ENCODE measurements at regions not wholly inside any gene's neighbourhood (a gene's known extent, or its start where the extent isn't known, plus 50 kb on each side); places are given as distances from the start of the nearest gene placed in this dataset.

DNA sequence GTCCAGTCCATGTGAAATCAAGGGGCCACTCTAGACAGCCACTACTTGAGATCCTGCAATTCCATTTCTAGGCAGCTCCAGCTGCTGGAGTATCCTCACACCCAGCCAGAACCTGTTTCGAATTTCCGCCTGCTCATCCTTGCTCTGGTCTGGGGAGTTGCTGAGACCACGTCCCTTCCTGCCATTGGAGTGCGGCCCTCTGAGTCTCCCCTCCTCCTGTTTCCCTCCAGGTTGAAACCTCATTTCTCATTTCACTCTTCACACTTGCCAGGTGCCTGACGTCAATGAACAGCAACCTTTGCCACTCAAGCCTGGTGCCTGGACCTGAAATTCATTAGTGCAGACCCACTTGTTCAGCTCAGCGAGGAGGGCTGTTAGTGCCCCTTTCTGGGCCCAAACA is 307.5 kb upstream of the SHH start:
- no peak for DNase-seq

DNA sequence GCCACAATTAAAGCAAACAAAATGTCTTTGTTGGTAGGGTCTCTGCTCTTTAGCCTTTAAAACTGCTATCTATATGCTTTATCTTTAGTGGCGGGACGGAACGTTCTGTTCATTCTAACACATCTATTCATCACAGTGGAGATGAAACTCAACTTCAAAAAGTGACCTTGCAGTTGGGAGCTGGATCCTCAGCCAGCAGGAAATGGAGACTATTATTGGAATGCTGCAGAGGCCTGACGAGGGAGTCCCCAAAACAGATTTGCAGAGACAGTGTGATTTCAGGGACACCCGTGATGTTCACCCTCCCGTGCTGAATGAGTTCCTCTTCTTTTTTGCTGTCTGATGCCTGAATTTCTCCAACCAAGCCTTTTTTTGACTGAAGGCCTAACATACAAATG is 306.0 kb upstream of the SHH start:
- no peak for DNase-seq

DNA sequence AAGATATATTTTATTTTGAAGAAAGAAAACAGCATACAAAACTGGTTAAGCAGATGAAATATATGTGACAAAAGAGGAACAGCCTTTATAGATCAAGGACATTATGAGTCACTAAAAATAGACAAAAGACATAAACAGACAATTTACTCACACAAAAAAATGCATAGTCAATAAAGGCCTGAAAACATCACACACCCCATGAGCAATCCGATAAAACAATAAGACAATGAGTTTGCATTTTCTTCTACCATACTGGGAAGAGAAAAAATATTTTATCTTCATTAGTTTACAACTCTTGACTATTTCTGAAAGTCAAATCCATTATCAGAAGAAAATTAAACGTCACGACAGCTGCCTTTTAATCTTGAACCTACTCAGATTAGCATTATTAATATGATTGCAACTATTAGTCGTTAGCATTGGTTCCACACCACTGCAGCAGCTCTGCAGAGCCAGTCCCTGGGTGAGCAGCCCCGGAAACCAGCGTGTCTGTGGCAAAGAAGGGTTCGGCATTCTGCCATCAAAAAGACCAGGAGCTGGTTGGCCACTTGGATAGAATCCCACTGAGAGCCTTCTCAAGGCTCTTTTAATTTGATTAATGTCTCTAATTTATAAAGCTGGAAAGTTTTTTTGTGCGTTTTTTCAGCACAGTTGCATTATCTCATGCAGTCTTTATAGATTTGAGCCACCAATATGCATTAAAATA is 305.4 kb upstream of the SHH start:
- no peak for DNase-seq

DNA sequence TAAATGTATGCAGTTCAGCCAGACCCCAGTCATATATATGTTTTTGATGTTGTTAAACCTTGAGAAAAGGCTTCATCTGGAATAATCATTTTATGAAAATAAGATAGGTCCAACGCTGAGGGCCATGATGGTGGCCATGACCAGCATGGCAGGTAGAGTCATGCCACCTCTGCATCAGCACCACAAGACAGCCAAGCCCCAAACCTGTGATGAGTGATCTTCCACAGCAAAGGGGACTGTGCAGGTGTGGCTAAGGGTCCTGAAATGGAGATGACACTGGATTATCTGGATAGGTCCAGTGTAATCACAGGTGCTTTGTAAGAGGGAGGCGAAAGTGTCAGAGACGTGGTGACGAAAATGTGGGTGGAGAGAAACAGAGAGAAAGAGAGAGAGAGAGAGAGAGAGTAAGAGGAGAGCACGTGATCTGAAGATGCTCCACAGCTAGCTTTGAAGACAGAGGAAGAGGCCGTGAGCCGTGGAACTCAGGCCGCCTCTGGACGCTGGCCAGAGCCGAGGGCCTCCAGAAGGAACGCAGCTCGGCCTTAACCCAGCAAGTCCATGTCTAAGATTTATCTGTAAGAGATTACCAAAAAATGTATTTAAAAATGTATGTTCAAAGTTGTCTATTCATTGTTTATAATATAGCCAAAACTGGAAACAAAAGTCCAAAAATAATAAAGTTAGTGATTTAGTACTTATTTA is 304.4 kb upstream of the SHH start:
- DNase-seq = no peak

DNA sequence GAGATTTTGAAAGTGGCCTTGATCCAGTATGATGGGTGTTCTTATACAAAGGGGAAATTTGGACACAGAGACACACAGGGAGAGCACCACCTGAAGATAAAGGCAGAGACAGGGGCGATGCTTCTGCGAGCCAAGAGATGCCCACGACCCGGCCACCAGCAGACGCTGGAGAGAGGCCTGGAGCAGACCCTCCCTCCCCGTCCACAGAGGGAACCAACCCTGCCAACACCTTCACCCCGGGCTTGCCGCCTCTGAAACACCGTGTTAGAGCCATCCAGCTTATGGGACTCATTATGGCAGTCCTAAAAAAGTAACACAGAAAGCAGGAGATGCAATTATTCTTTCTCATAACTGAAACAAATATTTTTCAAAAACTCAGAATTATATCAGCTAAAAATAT is 303.3 kb upstream of the SHH start:
- no peak for DNase-seq

DNA sequence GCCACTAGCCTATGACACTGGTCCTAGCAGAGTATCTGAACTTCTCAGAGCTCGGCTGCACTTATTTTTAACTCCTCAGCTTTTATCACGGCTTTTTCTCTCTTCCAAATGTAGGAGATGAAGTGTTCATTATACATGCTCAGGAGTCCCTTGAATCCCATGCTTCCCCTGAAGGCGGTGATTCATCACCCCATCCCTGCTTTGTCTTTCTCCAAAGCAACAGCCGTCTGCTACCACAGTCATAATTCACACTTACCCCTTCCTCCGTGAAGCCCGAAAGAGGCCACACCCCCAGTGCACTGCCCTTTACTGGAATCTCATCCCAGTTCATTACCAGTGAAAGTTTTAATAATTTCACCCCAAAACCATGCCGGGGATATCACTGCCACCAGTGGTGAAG is 301.5 kb upstream of the SHH start:
- no peak for DNase-seq

DNA sequence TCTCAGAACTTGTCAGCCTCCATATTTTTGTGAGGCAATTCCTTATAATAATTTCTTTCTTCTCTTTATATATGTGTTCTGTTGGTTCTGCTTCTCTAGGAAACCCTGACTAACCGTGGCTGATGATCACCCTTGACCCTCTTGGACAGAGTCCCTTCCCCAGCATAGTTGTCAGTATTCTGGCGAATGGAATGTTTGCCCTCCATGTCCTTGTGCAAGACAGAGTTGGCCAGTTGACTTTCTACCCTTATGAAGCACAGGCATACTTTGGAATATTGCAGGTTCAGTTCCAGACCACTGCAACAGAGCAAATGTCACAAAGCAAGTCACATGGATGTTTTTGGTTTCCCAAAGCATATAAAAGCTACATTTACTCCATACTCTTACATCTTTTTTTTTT is 297.7 kb upstream of the SHH start:
- DNase-seq = no peak

DNA sequence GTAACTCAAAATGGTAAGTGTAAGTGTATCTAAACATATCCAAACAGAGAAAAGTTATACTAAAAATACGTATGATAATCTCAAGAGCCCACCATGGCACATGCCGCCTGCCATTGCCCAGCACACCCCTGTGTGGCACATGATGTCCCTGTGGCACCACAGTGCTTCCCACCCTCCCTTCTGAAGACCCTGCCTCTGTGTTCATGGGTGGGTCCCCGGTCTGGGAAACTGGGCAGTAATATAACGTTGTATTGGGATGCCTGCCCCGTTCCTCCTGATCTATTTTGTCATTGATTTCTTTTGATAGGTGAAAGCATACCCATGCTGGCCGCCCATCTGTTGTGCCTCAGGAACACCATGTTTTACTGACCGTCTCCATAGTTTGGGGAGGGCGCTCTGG is 296.8 kb upstream of the SHH start:
- DNase-seq = no peak

DNA sequence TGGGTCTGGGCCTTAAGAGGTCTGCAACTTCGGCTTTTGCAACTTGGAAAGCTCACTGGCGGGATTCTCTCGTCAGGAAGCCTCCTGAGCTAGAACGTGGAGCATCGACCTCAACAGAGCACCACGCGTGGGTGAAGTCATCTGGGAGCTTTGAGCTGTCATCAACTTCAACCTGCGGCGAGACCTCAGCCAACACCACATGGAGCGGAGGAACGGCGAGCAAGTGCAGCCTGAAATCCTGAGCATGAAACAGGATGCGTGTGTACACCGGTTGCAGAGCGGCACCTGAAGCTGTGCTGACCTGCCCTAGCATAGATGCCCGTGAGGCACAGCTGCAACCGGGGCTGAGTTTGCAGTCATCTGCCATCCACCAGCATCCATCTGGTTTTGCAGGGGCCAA is 295.7 kb upstream of the SHH start:
- DNase-seq = no peak

DNA sequence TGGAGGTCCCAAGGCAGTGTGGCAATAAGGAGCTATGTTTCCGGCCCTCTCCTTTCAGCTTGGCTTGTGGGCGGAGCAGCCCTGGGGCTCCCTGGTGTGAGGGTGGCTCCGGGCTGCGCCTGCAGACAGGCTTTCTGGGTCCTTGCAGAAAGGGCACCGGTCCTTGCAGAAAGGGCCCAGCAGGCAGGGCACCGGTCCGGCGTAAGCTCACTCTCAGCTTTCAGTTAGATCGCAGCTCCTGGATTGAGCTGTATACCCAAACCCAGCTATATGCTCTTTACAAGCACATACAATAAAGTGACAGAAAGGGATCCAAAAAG is 293.8 kb upstream of the SHH start:
- DNase-seq = no peak

DNA sequence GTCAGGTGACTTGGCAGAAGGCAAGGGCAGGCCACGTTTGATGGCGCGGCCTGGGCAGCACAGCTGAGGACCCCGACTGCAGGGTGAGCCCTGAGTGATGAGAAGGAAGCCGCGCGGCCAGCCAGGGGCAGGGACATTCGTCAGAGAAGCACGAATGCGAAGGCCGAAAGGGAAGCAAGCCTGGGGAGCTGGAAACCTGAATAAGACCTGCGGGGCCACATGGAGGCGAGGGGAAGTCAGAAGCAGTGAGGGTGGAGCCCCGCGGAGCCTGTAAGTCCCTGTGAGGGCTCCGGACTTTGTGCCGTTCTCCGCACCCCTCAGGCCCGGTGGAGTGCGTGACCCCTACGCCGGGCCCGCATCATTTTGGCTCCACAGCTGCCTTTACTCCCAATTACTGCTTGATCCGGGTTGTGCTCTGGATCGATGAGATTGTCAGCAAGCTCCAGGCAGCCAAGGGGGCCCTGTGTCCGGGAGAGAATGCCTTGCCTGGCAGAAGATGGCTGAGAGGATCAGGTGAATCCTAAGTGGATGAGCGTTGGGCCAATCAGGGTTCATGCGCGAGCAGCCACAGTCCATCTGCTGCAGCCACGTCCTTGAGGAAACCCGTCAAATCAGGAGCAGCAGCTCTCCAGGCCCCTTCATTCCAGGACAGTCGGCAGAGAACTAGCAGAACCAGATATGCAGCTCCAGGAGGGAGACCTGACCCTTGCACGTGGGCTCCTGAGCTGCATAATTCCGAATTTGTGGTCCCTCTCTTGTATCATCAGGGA is 293.3 kb upstream of the SHH start:
- DNase-seq = no peak

DNA sequence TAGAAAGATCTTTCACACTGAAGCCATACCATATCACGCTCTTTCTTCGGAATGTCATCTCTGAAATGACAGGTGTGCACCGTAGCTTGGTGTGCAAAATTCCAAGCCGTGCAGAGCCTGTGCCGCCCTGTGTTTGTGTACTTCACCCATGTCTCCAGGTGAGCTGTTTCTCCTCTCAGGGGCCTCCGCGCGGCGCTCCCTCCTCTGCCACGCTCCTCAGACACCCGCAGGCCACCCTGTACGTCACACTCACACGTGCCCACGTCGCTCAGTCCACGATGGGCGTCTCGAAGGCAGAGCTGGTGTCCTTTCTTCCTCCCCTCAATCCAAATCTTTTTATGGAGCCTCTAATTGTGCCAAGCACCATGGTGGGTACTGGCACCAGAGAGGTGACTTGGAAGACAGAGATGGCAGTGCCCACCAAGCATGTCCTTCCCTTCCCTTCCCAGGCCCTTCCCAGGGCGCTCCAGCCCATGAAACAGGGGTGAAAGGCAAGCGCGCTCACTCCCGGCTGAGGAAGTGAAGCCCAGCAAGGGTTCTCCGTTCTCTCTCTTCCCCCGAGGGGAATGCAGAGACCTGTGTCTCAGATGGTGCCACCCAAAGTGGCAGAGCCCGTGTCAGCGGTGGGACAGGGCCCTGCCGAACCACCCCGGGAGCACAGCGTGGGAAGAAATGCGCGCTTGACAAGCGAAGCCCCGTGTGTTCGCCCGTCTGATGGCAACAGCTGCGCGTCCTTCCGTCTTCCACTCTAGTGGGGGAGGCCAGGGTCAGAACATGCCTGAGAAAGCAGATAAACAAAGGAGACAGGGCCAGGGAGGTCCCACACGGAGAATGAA is 292.5 kb upstream of the SHH start:
- no peak for DNase-seq

DNA sequence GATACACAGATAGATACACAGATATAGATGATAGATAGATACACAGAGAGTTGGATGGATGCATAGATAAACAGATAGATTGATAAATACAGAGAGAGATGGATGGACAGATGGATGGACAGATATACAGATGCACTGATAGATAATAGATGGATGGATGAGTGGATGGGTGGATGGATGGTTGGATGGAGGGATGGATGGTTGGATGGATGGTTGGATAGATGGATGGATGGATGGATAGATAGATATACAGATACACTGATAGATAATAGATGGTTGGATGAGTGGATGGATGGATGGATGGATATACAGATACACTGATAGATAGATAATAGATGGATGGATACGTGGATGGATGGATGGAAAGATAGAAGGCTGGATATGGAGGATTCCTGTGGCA is 290.0 kb upstream of the SHH start:
- no peak for DNase-seq

DNA sequence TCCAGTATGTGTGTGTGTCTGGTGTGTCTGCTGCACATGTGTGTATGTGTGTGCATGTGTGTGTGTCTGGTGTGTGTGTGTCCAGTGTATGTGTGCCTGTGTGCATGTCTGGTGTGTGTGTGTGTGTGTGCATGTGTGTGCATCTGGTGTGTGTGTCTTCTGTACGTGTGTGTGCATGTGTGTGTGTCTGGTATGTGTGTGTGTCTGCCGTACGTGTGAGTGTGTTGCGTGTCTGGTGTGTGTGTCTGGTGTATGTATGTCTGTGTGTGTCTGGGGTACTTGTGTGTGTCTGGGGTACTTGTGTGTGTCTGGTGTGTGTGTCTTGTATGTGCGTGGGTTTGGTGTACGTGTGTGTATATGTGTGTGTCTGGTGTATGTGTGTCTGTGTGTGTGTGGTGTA is 289.1 kb upstream of the SHH start:
- no peak for DNase-seq

DNA sequence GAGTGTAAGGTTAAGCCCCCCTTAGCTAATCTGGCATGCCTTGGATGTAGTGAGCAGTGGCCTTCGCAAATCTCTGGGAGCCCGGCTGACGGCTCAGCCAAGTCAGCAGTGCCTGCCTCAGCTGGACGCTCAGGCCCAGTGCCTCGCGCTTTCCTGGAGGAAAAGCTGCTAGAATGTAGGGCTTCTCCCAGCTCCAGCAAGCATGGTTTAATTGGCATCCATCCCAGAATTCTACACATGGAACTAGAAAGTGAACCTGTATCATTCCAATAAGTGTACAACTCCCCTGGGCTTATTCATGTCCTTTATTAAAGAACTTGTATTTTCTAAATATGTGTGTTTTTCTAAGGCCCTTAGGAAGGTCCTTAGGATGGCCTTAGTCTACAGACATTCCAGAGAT is 287.8 kb upstream of the SHH start:
- no peak for DNase-seq

DNA sequence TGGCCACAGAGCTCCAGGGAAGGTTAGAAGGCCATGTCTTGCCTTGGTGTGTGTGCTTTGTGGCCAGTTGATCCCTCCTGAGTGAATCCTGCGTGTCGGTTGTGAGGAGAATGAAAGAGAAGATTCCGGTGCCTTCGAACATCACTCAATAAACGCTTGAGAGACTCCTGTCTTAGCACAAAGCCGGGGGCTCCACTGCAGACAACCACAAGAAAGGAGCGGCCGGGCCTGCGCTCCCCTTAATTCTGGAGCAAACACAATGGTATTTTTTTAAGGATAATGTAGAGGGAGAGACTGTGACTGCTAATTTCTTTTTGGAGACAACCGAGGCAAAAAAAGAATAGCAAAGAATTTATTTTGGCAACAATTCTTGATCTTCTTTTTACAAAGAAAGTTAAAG is 286.8 kb upstream of the SHH start:
- DNase-seq = no peak

DNA sequence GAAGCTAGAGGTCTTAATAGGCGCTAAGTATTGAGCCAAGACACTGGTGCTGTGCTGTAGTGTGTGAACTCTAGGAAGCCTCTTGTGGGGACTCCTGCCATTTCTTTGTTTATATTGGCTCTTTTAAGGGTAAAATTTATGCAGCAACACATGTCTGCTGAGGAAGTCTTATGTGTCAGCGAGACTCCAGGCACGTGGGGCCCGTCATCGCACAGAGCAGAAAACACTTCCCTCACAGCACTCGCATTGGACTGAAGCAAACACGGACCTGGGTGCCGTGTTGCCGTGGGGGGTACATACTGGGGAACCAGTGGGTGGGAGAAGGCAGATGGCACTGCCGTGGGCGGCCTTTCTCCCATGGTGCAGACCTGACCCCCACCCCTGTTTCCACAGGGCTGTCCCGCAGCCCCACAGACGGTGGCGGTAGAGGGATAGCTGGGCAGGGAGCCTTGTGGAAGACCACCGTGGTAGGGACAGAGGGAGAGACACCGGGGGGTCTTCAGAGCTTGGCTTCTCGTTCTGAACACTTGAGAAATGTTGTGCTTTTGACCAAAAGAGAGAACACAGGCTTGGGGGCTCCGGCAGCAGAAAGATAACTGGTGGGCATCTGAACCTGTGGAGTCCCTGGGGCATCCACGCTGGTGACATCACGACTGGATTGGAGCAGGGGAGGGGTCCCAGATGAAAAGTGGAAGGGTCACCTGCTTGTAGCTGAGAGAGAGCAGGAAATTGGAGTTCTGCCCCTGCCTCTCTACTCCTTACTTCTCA is 284.7 kb upstream of the SHH start:
- peak in 2 of 6 experiments; percentile 15 to 28 for DNase-seq

DNA sequence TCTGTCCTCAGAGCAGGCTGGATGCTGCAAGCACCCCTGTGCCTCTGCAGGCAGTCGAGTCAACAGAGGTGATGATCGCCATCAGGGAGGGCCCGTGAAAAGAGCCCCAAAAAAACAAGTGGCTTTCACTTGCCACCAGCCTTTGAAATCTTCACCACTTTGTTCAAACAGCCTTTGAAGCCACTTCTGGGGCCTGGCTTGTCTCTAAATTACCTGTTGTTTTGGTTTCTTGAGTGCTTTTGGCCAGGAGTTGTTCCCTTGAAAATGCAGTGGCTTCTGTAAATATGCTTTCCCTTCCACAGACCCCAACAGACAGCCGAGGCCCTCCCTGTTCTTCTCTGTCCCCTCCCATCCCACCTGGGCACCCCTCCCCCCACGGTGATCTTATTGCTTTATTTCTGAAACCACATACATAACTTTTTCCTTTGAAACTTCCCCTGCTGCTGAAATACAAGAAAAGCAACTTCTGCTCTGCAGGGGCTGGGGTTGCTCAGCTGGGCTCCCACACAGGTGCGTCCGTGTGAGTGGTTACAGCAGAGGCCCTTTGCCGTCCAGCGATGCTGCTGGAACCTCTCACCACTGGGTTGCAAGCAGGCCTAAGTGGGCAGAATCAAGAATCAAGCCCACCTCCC is 283.8 kb upstream of the SHH start:
- peak in 2 of 6 experiments; percentile 28 to 40 for DNase-seq

DNA sequence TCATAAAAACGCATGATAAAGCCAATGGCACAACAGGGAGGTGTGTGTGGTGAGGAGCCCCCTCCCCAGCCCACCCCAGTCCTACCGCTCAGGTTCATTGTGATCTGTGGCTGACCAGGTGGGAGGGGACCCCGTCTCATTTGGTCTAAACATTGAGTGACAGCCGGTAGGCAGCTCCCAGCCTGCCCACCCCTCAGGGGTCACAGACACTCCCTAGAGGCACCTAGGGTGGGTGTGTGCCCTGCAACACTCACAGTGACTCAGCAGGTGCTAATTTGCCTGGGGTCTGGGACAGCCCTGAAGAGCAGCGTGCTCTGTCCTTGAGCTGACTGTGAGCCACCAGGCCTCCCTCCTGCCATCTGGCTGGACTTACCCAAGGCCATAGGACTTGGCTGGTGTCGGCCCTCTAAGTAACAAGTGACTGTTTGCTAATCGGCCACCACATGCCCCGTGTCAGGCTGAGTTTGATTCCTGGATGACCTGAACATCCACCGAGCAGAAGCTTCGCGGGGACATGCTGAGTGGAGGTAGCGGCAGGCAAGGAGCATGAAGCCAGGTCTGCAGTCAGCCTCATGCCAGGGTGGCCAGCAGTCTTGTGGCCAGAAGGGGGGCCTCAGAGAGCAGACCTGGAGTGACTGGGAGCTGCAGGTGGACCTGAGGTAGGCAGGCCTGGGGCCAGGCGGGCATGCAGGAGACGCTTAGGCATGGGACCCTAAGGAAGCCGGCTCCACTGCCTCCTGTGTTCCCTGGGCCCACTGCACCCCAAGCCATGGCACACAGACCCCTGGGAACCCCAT is 282.3 kb upstream of the SHH start:
- no peak for DNase-seq

DNA sequence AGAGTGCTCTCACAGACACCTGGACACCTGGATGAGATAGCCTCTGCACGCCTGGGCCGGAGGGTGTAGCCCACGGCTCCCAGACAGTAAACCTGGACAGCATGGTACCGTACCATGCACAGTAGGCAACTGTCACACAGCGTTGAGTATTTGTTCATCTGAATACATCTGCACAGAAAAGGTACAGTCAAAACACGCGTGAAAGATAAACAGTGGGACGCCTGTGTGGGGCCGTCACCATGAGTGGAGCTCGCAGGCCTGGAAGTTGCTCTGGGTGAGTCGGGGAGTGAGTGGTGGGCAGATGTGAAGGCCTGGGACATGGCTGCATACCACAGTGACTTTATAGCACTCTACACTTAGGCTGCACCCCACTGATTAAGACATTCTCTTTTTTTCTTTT is 280.0 kb upstream of the SHH start:
- DNase-seq = no peak

DNA sequence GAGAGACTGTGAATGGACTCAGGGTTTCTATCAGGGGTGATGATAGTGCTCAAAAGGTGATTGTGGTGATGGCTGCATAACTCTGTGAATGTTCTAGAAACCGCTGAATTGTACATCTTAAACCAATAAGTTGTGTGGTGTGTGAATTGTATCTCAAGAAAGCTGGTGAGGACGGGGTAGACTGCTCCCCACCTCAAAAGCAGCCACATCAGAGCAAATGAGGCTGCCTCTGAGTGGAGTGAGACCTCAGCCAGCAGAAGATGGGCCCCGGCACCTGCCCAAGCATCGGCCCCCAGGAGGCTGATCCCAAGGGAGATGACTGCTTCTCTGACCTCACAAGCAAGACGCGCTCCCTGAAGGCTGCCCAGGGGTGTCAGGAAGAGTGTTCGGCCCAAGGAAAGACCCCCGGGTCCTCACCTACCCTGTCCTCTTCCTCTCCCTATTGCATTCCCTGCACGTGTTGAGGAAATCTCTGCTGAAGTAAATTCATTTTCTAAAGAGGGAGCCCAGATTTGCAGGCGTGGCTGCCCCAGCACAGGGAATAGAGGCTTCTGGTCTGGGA is 279.3 kb upstream of the SHH start:
- DNase-seq = no peak

Measured in stimulated activated naive CD4-positive, alpha-beta T cell (primary cell).